PC-9 (cell line): ENCODE measurements at regions not wholly inside any gene's neighbourhood (a gene's known extent, or its start where the extent isn't known, plus 50 kb on each side); places are given as distances from the start of the nearest gene placed in this dataset.
A peak's percentile ranks its signal among the peaks of the same experiment; 100 is the strongest.

Source experiments
- BruUV-seq: library from RNA; stranded (reverse); fragments of 400-500 nt; replicated peaks from 2 replicates; lab custom pipeline; 2021; lab: Mats Ljungman, UMichigan
- CTCF ChIA-PET: fragments of 300-600 bp; sonication (Branson Sonifier 250); formaldehyde crosslinking; loops from one replicate; lab custom pipeline; 2022; ENCODE audit warnings: antibody characterized with exemption; lab: Charles Lee
- POLR2A ChIA-PET: fragments of 300-600 bp; sonication (Branson Sonifier 250); formaldehyde crosslinking; loops from one replicate; lab custom pipeline; 2022; ENCODE audit warnings: antibody characterized with exemption; ENCODE audit not compliant: unreplicated experiment; lab: Charles Lee
- DNase-seq, 2 experiments: peaks; one replicate each; pipeline versions ENCODE4 v3.0.0 to v3.0.0-alpha.2; 2015 to 2022; ENCODE audit warnings: mixed read lengths in 1 of 2
- H2AFZ ChIP-seq: fragments of 200-600 bp; sonication (generic); 2 replicates; pipeline ENCODE4 v1.8.1; 2017; ENCODE audit warnings: antibody characterized with exemption
- H3F3A ChIP-seq: fragments of 200-600 bp; sonication (generic); 2 replicates; pipeline ENCODE4 v1.8.1; 2017; ENCODE audit warnings: antibody characterized with exemption, mild to moderate bottlenecking, low read depth; ENCODE audit not compliant: insufficient read depth
- H3K27ac ChIP-seq: fragments of 200-600 bp; sonication (generic); 2 replicates; pipeline ENCODE4 v1.6.1; 2016; ENCODE audit warnings: mixed run types
- H3K27me3 ChIP-seq: fragments of 200-600 bp; sonication (generic); 2 replicates; pipeline ENCODE4 v1.6.1; 2016; ENCODE audit warnings: low read depth, mixed run types; ENCODE audit not compliant: insufficient read depth
- H3K36me3 ChIP-seq: fragments of 200-600 bp; sonication (generic); 2 replicates; pipeline ENCODE4 v1.6.1; 2016; ENCODE audit warnings: low read depth, mixed run types
- H3K4me1 ChIP-seq: fragments of 200-600 bp; sonication (generic); replicated peaks from 2 replicates; pipeline ENCODE4 v1.6.1; 2016; ENCODE audit warnings: mixed run types; ENCODE audit not compliant: insufficient read depth
- H3K4me2 ChIP-seq: fragments of 200-600 bp; sonication (generic); 2 replicates; pipeline ENCODE4 v1.6.1; 2017; ENCODE audit warnings: mixed run types
- H3K4me3 ChIP-seq: fragments of 200-600 bp; sonication (generic); 2 replicates; pipeline ENCODE4 v1.6.1; 2016; ENCODE audit warnings: mixed run types
- H3K79me2 ChIP-seq: fragments of 200-600 bp; sonication (generic); 2 replicates; pipeline ENCODE4 v1.6.1; 2017; ENCODE audit warnings: low read depth, mixed run types
- H3K9me2 ChIP-seq: fragments of 200-600 bp; sonication (generic); 2 replicates; pipeline ENCODE4 v1.8.1; 2017; ENCODE audit warnings: mild to moderate bottlenecking; ENCODE audit not compliant: insufficient read depth
- H3K9me3 ChIP-seq: fragments of 200-600 bp; sonication (generic); 2 replicates; pipeline ENCODE4 v1.8.1; 2016; ENCODE audit warnings: low read depth; ENCODE audit not compliant: insufficient read depth
- H4K20me1 ChIP-seq: fragments of 200-600 bp; sonication (generic); 2 replicates; pipeline ENCODE4 v1.8.1; 2017; ENCODE audit not compliant: insufficient read depth
- CTCF ChIP-seq: fragments of 200-600 bp; sonication (generic); conservative IDR thresholded peaks from 2 replicates; pipeline ENCODE4 v1.6.1; 2017; ENCODE audit warnings: mixed run types, antibody characterized with exemption, mild to moderate bottlenecking, moderate library complexity
- EZH2 ChIP-seq: fragments of 200-600 bp; sonication (generic); IDR thresholded peaks from 2 replicates; pipeline ENCODE4 v1.8.0; 2017; ENCODE audit warnings: antibody characterized with exemption, low read depth
- intact Hi-C: fragments of 100-400 bp; cut with micrococcal nuclease; formaldehyde crosslinking; loops from one replicate; pipeline ENCODE4 v1.10.0; 2022; ENCODE audit not compliant: unreplicated experiment

- Histone ChIP-seq H3K9me2 (no peaks in the 10 kb centered on the region), H4K20me1 (no peaks in the 10 kb centered on the region), H3K4me2 (no peak overlapping the region), H3K4me1 (no peaks in the 10 kb centered on the region), H3K27ac (no peak overlapping the region), H2AFZ (no peak overlapping the region), H3F3A (no peaks in the 10 kb centered on the region), H3K36me3 (no peaks in the 10 kb centered on the region), H3K27me3 (peaks cover 27% of the 10 kb centered on the region; the same call in 1 of the 2 replicates), H3K4me3 (no peak overlapping the region), H3K79me2 (no peaks in the 10 kb centered on the region), H3K9me3 (no peaks in the 10 kb centered on the region)
- intact Hi-C loops = no loop called here
- BruUV-seq = no TSS peak
- ChIA-PET CTCF (no interaction called here), POLR2A (no interaction called here)
- TF ChIP-seq EZH2 = no peak
- no peak for TF ChIP-seq CTCF
- no peak for DNase-seq
Measured at GRCh38 chr16:65895486-65895885, 471.0 kb upstream of the CDH5 start.

GRCh38 chr16:65890203-65890602, 476.3 kb upstream of the CDH5 start:
- Histone ChIP-seq H3K36me3 (no peaks in the 10 kb centered on the region), H3F3A (no peaks in the 10 kb centered on the region), H3K9me2 (no peaks in the 10 kb centered on the region), H3K4me1 (no peaks in the 10 kb centered on the region), H2AFZ (no peak overlapping the region), H3K9me3 (no peaks in the 10 kb centered on the region), H3K27me3 (peaks cover 28% of the 10 kb centered on the region), H3K27ac (no peak overlapping the region), H3K4me3 (no peak overlapping the region), H4K20me1 (no peaks in the 10 kb centered on the region), H3K79me2 (no peaks in the 10 kb centered on the region), H3K4me2 (no peak overlapping the region)
- POLR2A ChIA-PET = interaction anchor here (0.5 kb wide), 1 partner anchor 17 kb away, joined by 4 read pairs; no protein-coding TSS in a partner anchor
- no peak for DNase-seq
- intact Hi-C loops = no loop called here
- TF ChIP-seq CTCF (no peak), EZH2 (no peak)
- CTCF ChIA-PET = no interaction called here
- no TSS peak for BruUV-seq

GRCh38 chr16:65889533-65889966, 476.9 kb upstream of the CDH5 start:
- no TSS peak for BruUV-seq
- DNase-seq = peak in 1 of 2 experiments; percentile 59
- Histone ChIP-seq H3K79me2 (no peaks in the 10 kb centered on the region), H3K4me1 (no peaks in the 10 kb centered on the region), H3F3A (no peaks in the 10 kb centered on the region), H3K4me3 (no peak overlapping the region), H3K36me3 (no peaks in the 10 kb centered on the region), H4K20me1 (no peaks in the 10 kb centered on the region), H3K27me3 (peaks cover 24% of the 10 kb centered on the region), H3K4me2 (no peak overlapping the region), H3K9me2 (no peaks in the 10 kb centered on the region), H3K9me3 (no peaks in the 10 kb centered on the region), H2AFZ (no peak overlapping the region), H3K27ac (no peak overlapping the region)
- POLR2A ChIA-PET = no interaction called here
- CTCF ChIA-PET = no interaction called here
- no peak for TF ChIP-seq CTCF
- TF ChIP-seq EZH2 = no peak
- intact Hi-C loops = no loop called here
